Activated T-helper 1 cell treated with anti-CD3 and anti-CD28 coated beads, Interleukin-12 subunit alpha, Interleukin-12 subunit beta, Interleukin-2, Interleukin-4 antibody, amounts not matched to agents 30 ng/mL and 10 ng/mL and 1 ng/mL, durations not matched to agents 14 hours and 24 hours and 36 hours (primary cell): ENCODE measurements at regions not wholly inside any gene's neighbourhood (a gene's known extent, or its start where the extent isn't known, plus 50 kb on each side); places are given as distances from the start of the nearest gene placed in this dataset.

Experiments
- DNase-seq: peaks from one replicate; pipeline ENCODE4 v3.0.0; 2021; ENCODE audit warnings: low spot score
- H3K27ac Mint-ChIP-seq: one replicate; pipeline ENCODE4 v1.8.0; 2021; ENCODE audit warnings: mild to moderate bottlenecking, mixed read lengths
- H3K27me3 Mint-ChIP-seq: one replicate; pipeline ENCODE4 v1.8.0; 2022; ENCODE audit warnings: mild to moderate bottlenecking, moderate library complexity, mixed read lengths; ENCODE audit not compliant: insufficient read depth
- H3K36me3 Mint-ChIP-seq: one replicate; pipeline ENCODE4 v1.8.0; 2021; ENCODE audit warnings: low read depth, mixed read lengths
- H3K4me1 Mint-ChIP-seq: one replicate; pipeline ENCODE4 v1.8.0; 2021; ENCODE audit warnings: low read depth, mixed read lengths
- H3K4me3 Mint-ChIP-seq: one replicate; pipeline ENCODE4 v1.8.0; 2021; ENCODE audit warnings: mild to moderate bottlenecking, moderate library complexity, mixed read lengths
- H3K9me3 Mint-ChIP-seq: one replicate; pipeline ENCODE4 v1.8.0; 2021; ENCODE audit warnings: mixed read lengths
- intact Hi-C: fragments of 100-400 bp; cut with micrococcal nuclease; formaldehyde crosslinking; loops from one replicate; pipeline ENCODE4 v1.15.1; 2024

DNA sequence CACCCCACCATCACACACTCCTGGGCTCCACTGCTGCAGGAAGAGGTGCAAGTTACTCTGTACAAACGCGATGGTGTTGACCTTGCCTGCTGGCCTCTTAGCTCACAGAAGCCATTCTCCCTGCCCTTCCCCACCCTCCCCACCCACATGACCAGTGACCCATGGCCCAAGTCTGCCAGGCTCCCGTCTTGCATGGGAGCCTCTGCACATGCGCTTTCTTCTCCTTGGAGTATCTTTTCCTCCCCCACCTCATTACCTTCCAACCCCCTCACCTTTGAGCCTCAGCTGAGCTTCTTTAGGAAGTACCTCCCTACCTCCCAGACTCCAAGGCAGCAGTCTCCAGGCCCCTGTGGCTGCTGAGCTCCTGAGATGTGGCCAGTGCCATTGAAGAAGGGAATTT is 337.7 kb upstream of the ZNF32 start:
- intact Hi-C loops = no loop called here
- Mint-ChIP-seq H3K4me1 (no peaks in the 10 kb centered on the region), H3K9me3 (no peaks in the 10 kb centered on the region), H3K27ac (no peak overlapping the region), H3K27me3 (peaks cover 2% of the 10 kb centered on the region), H3K36me3 (no peaks in the 10 kb centered on the region), H3K4me3 (no peak overlapping the region)
- no peak for DNase-seq

- no peak overlapping the region for H3K27ac Mint-ChIP-seq
- intact Hi-C loops = no loop called here
- DNase-seq = no peak
- no peaks in the 10 kb centered on the region for H3K9me3 Mint-ChIP-seq
- no peaks in the 10 kb centered on the region for H3K4me1 Mint-ChIP-seq
- no peaks in the 10 kb centered on the region for H3K36me3 Mint-ChIP-seq
- peaks cover 2% of the 10 kb centered on the region for H3K27me3 Mint-ChIP-seq
- H3K4me3 Mint-ChIP-seq = no peak overlapping the region
These were observed 337.3 kb upstream of the ZNF32 start for GRCh38 chr10:43985941-43986340.

GRCh38 chr10:43983856-43984271 is 335.2 kb upstream of the ZNF32 start:
- Mint-ChIP-seq H3K36me3 (no peaks in the 10 kb centered on the region), H3K4me3 (no peak overlapping the region), H3K27me3 (no peaks in the 10 kb centered on the region), H3K27ac (no peak overlapping the region), H3K9me3 (no peaks in the 10 kb centered on the region), H3K4me1 (no peaks in the 10 kb centered on the region)
- intact Hi-C loops = no loop called here
- DNase-seq = no peak

DNA sequence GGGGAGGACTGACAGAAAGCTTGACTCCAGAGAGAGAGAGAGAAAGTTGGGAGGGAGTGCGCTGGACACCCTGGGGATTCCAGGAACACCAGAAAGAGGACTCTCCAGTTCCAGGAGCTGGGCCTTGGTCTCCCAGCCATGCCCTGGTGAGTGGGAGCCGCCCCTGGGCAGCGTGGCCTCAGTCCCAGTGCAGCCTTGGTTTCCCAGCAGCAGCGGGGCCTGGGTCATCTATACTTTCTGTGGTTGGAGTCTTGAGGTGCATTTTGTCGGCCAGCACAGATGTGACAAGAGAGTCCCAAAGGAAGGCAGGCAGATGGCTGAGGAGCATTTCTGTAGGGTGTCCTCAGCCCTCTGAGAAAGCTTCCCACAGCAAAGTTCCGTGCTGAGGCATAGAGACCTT is 334.7 kb upstream of the ZNF32 start:
- intact Hi-C loops = no loop called here
- Mint-ChIP-seq H3K27ac (no peak overlapping the region), H3K36me3 (no peaks in the 10 kb centered on the region), H3K4me1 (no peaks in the 10 kb centered on the region), H3K9me3 (no peaks in the 10 kb centered on the region), H3K27me3 (no peaks in the 10 kb centered on the region), H3K4me3 (no peak overlapping the region)
- no peak for DNase-seq

- no peaks in the 10 kb centered on the region for H3K27me3 Mint-ChIP-seq
- H3K4me3 Mint-ChIP-seq = no peak overlapping the region
- intact Hi-C loops = no loop called here
- H3K27ac Mint-ChIP-seq = no peak overlapping the region
- H3K9me3 Mint-ChIP-seq = no peaks in the 10 kb centered on the region
- H3K4me1 Mint-ChIP-seq = no peaks in the 10 kb centered on the region
- DNase-seq = no peak
- no peaks in the 10 kb centered on the region for H3K36me3 Mint-ChIP-seq
These were observed 333.6 kb upstream of the ZNF32 start for GRCh38 chr10:43982250-43982649.

- no peaks in the 10 kb centered on the region for H3K9me3 Mint-ChIP-seq
- no peaks in the 10 kb centered on the region for H3K27me3 Mint-ChIP-seq
- no peaks in the 10 kb centered on the region for H3K4me1 Mint-ChIP-seq
- H3K27ac Mint-ChIP-seq = no peak overlapping the region
- no peak overlapping the region for H3K4me3 Mint-ChIP-seq
- H3K36me3 Mint-ChIP-seq = no peaks in the 10 kb centered on the region
- intact Hi-C loops = no loop called here
- no peak for DNase-seq
These were observed 333.0 kb upstream of the ZNF32 start for GRCh38 chr10:43981696-43982095.

- H3K4me1 Mint-ChIP-seq = no peaks in the 10 kb centered on the region
- intact Hi-C loops = no loop called here
- no peaks in the 10 kb centered on the region for H3K36me3 Mint-ChIP-seq
- no peaks in the 10 kb centered on the region for H3K27me3 Mint-ChIP-seq
- no peak overlapping the region for H3K27ac Mint-ChIP-seq
- H3K9me3 Mint-ChIP-seq = no peaks in the 10 kb centered on the region
- no peak overlapping the region for H3K4me3 Mint-ChIP-seq
- DNase-seq = no peak
These were observed 332.6 kb upstream of the ZNF32 start for GRCh38 chr10:43981232-43981631.

GRCh38 chr10:43980715-43981114 is 332.0 kb upstream of the ZNF32 start:
- Mint-ChIP-seq H3K4me1 (no peaks in the 10 kb centered on the region), H3K36me3 (no peaks in the 10 kb centered on the region), H3K27ac (no peak overlapping the region), H3K4me3 (no peak overlapping the region), H3K9me3 (no peaks in the 10 kb centered on the region), H3K27me3 (no peaks in the 10 kb centered on the region)
- DNase-seq = no peak
- intact Hi-C loops = no loop called here

DNA sequence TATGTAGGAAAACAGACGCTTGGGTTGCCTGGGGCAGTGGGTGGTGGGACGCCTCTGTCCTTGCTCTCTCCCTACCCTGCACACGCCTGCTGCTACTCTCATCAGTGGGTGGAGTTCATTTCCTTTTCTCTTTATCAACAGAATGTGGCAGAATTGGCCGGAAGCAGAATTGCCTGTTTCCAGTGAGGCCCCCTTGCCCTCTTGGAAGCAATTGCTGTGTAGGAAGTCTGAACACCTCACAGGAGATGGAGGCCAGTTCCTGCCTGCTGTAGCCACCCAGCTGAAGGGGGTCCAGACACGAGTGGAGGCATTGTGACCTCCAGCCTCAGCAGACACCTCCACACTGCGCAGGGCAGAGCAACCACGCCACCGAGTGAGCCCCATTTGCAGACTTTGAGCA is 331.6 kb upstream of the ZNF32 start:
- intact Hi-C loops = no loop called here
- Mint-ChIP-seq H3K4me1 (no peaks in the 10 kb centered on the region), H3K27ac (no peak overlapping the region), H3K27me3 (peaks cover 2% of the 10 kb centered on the region), H3K4me3 (no peak overlapping the region), H3K36me3 (no peaks in the 10 kb centered on the region), H3K9me3 (no peaks in the 10 kb centered on the region)
- no peak for DNase-seq

DNA sequence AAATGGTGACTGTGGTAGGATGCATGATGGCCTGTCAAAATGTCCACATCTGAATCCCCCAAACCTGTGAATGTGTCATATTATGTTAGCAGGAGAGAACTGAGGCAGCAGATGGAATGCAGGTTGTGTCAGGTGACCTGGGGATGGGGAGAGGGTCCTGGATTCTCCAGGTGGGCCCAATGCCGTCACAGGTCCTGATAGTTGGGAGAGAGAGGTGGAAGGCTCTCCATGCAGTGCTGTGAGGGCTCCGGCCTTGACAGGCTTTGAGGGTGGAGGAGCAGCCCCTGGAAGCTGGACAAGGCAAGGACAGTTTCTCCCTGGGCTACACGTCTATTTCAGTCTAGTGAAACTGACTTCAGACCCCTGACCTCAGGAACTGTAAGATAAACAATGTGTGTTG is 330.9 kb upstream of the ZNF32 start:
- Mint-ChIP-seq H3K27me3 (peaks cover 2% of the 10 kb centered on the region), H3K27ac (no peak overlapping the region), H3K4me1 (no peaks in the 10 kb centered on the region)

DNA sequence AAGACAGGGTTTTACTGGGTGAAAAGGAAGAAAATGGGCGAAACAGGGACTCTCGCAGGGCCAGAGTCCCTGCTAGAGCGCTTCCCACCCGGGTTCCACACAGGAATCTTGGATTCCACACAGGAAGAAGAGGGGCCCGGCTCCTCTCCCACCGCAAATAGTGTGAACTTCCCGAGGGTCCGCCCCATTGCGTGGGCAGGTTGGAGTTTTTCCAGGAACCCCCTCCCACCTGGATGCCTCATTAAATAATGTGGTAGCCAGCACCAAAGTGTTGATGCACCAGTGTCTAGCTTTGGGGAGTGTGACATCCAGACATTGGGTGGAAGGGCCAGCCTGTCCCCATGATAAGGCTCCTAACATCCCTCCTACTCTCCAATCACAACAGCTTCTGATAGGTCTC is 330.3 kb upstream of the ZNF32 start:
- DNase-seq = no peak
- Mint-ChIP-seq H3K4me3 (no peak overlapping the region), H3K9me3 (no peaks in the 10 kb centered on the region), H3K27me3 (peaks cover 2% of the 10 kb centered on the region), H3K4me1 (no peaks in the 10 kb centered on the region), H3K36me3 (no peaks in the 10 kb centered on the region), H3K27ac (no peak overlapping the region)
- intact Hi-C loops = no loop called here

More for the DNA sequence above, 330.9 kb upstream of the ZNF32 start:
- Mint-ChIP-seq H3K36me3 (no peaks in the 10 kb centered on the region), H3K4me3 (no peak overlapping the region), H3K9me3 (no peaks in the 10 kb centered on the region)
- intact Hi-C loops = no loop called here
- no peak for DNase-seq

DNA sequence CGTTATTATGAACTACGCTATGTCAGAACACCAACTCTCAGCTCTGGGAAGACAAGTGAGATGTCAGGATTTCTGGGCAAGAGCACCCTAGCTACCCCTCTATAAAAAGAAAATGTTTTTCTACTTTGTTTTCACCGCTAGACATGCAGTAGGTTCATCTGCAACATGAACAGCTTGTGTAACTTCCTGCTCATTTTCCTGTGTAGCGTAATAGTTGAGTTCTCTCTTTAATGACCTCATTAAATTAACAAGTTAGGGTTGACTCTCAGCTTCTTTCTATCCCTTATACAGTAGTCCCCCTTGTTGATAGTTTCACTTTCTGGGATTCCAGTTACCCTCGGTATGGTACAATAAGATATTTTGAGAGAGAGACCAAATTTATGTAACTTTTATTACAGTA is 329.4 kb upstream of the ZNF32 start:
- Mint-ChIP-seq H3K27me3 (peaks cover 2% of the 10 kb centered on the region), H3K27ac (no peak overlapping the region), H3K4me3 (no peak overlapping the region), H3K9me3 (no peaks in the 10 kb centered on the region), H3K36me3 (no peaks in the 10 kb centered on the region), H3K4me1 (no peaks in the 10 kb centered on the region)
- no peak for DNase-seq
- intact Hi-C loops = no loop called here

DNA sequence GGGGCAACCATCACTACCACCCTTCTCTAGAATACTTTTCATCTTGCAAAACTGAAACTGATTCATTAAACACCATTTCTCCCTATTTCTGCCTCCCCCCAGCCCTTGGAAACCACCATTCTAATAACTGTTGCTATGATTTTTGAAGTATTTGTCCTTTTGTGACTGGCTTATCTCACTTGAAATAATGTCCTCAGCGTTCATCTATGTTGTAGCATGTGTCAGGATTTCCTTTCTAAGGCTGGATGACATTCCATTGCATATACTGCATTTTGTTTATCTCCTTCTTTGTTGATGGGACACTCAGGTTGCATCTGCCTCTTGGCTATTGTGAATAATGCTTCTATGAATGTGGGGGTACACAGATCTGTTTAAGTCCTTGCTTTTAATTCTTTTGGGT is 327.6 kb upstream of the ZNF32 start:
- H3K27me3 Mint-ChIP-seq = peaks cover 2% of the 10 kb centered on the region
- no peaks in the 10 kb centered on the region for H3K36me3 Mint-ChIP-seq
- H3K27ac Mint-ChIP-seq = no peak overlapping the region
- no peaks in the 10 kb centered on the region for H3K4me1 Mint-ChIP-seq
- H3K9me3 Mint-ChIP-seq = no peaks in the 10 kb centered on the region
- no peak overlapping the region for H3K4me3 Mint-ChIP-seq
- DNase-seq = no peak
- intact Hi-C loops = no loop called here

GRCh38 chr10:43973801-43974200 is 325.1 kb upstream of the ZNF32 start:
- Mint-ChIP-seq H3K4me3 (no peak overlapping the region), H3K27me3 (peaks cover 5% of the 10 kb centered on the region)
- intact Hi-C loops = no loop called here

More at GRCh38 chr10:43973801-43974200, 325.1 kb upstream of the ZNF32 start:
- H3K27ac Mint-ChIP-seq = no peak overlapping the region
- H3K36me3 Mint-ChIP-seq = no peaks in the 10 kb centered on the region
- H3K9me3 Mint-ChIP-seq = no peaks in the 10 kb centered on the region
- DNase-seq = no peak
- H3K4me1 Mint-ChIP-seq = no peaks in the 10 kb centered on the region
